IMR-90 (cell line): ENCODE measurements at regions not wholly inside any gene's neighbourhood (a gene's known extent, or its start where the extent isn't known, plus 50 kb on each side); places are given as distances from the start of the nearest gene placed in this dataset.

Source experiments
- ATAC-seq: fragments of 200-7000 bp; cut with Tn5 transposase; 2 replicates; pipeline ENCODE4 v1.9.1; 2020; ENCODE audit warnings: low read depth, mild to moderate bottlenecking, moderate library complexity
- BruUV-seq: library from RNA; stranded (reverse); fragments of 400-500 nt; replicated peaks from 2 replicates; lab custom pipeline; 2021; lab: Mats Ljungman, UMichigan
- CTCF ChIA-PET: fragments of 300-600 bp; formaldehyde crosslinking; extraction: SDS; loops from one replicate; lab custom pipeline; 2021; ENCODE audit warnings: antibody characterized with exemption; lab: Yijun Ruan, JAX
- POLR2A ChIA-PET: fragments of 300-600 bp; sonication (Branson Sonifier 250); formaldehyde crosslinking; loops from one replicate; lab custom pipeline; 2022; ENCODE audit warnings: antibody characterized with exemption; ENCODE audit not compliant: unreplicated experiment; lab: Charles Lee
- DNase-seq: peaks from one replicate; pipeline ENCODE4 v3.0.0; 2013
- H2AFZ ChIP-seq: replicated peaks from 2 replicates; pipeline ENCODE3; 2013; ENCODE audit warnings: low read length, mild to moderate bottlenecking; ENCODE audit not compliant: poor library complexity
- H2AK5ac ChIP-seq: 2 replicates; pipeline ENCODE4 v1.6.1; 2013; ENCODE audit warnings: low read depth, low read length, inconsistent platforms
- H2AK9ac ChIP-seq: replicated peaks from 2 replicates; pipeline ENCODE3; 2013; ENCODE audit warnings: mild to moderate bottlenecking, low read depth, low read length, moderate library complexity; ENCODE audit not compliant: poor library complexity
- H2BK120ac ChIP-seq: 2 replicates; pipeline ENCODE4 v1.6.1; 2013; ENCODE audit warnings: low read depth, low read length, inconsistent platforms
- H2BK15ac ChIP-seq: 3 replicates; pipeline ENCODE4 v1.6.1; 2013; ENCODE audit warnings: low read depth, low read length, inconsistent platforms
- H2BK20ac ChIP-seq: 2 replicates; pipeline ENCODE4 v1.6.1; 2013; ENCODE audit warnings: low read depth, mild to moderate bottlenecking, inconsistent platforms, low read length, moderate library complexity
- H2BK5ac ChIP-seq: 2 replicates; pipeline ENCODE4 v1.6.1; 2013; ENCODE audit warnings: mild to moderate bottlenecking, low read depth, low read length, inconsistent platforms; ENCODE audit not compliant: poor library complexity, severe bottlenecking
- H3K14ac ChIP-seq: replicated peaks from 2 replicates; pipeline ENCODE4 v1.6.1; 2013; ENCODE audit warnings: low read depth, low read length, inconsistent platforms
- H3K18ac ChIP-seq: 2 replicates; pipeline ENCODE4 v1.6.1; 2013; ENCODE audit warnings: low read depth, low read length, control low read depth
- H3K23ac ChIP-seq: 2 replicates; pipeline ENCODE4 v1.6.1; 2013; ENCODE audit warnings: low read depth, low read length, inconsistent platforms
- H3K27ac ChIP-seq: 2 replicates; pipeline ENCODE4 v1.5.1; 2013; ENCODE audit warnings: mild to moderate bottlenecking, control low read depth, low read length; ENCODE audit not compliant: insufficient read depth
- H3K27me3 ChIP-seq: 2 replicates; pipeline ENCODE4 v1.6.1; 2013; ENCODE audit warnings: low read length; ENCODE audit not compliant: control insufficient read depth, insufficient read depth
- H3K36me3 ChIP-seq: 2 replicates; pipeline ENCODE4 v1.6.1; 2013; ENCODE audit warnings: low read length, mixed read lengths; ENCODE audit not compliant: control insufficient read depth, insufficient read depth
- H3K4ac ChIP-seq: 2 replicates; pipeline ENCODE4 v1.6.1; 2013; ENCODE audit warnings: low read depth, low read length, inconsistent platforms
- H3K4me1 ChIP-seq: 2 replicates; pipeline ENCODE4 v1.6.1; 2013; ENCODE audit warnings: low read length, mixed read lengths; ENCODE audit not compliant: control insufficient read depth, insufficient read depth
- H3K4me2 ChIP-seq: 2 replicates; pipeline ENCODE4 v1.6.1; 2013; ENCODE audit warnings: low read depth, mild to moderate bottlenecking, control low read depth, low read length, moderate library complexity
- H3K4me3 ChIP-seq: 2 replicates; pipeline ENCODE4 v1.5.1; 2013; ENCODE audit warnings: low read depth, mild to moderate bottlenecking, control low read depth, low read length, moderate library complexity; ENCODE audit not compliant: insufficient read depth
- H3K56ac ChIP-seq: 2 replicates; pipeline ENCODE4 v1.6.1; 2013; ENCODE audit warnings: low read length, inconsistent platforms; ENCODE audit not compliant: insufficient read depth; ENCODE audit errors: extremely low read depth
- H3K79me1 ChIP-seq, 2 experiments: 2 replicates each; pipeline ENCODE4 v1.6.1; 2013; ENCODE audit warnings: low read length in 2 of 2, inconsistent platforms in 1 of 2, low read depth in 1 of 2
- H3K9ac ChIP-seq: 2 replicates; pipeline ENCODE4 v1.6.1; 2013; ENCODE audit warnings: low read depth, low read length, control low read depth
- H3K9me1 ChIP-seq: 2 replicates; pipeline ENCODE4 v1.6.1; 2013; ENCODE audit warnings: low read length, inconsistent platforms; ENCODE audit not compliant: insufficient read depth
- H3K9me3 ChIP-seq: 2 replicates; pipeline ENCODE4 v1.6.1; 2013; ENCODE audit warnings: low read length; ENCODE audit not compliant: control insufficient read depth, insufficient read depth
- H4K20me1 ChIP-seq: 2 replicates; pipeline ENCODE4 v1.6.1; 2013; ENCODE audit warnings: low read length, inconsistent platforms; ENCODE audit not compliant: insufficient read depth
- H4K5ac ChIP-seq: 2 replicates; pipeline ENCODE4 v1.6.1; 2013; ENCODE audit warnings: mild to moderate bottlenecking, low read depth, low read length, control low read depth
- H4K8ac ChIP-seq, 2 experiments: 2 replicates each; pipeline ENCODE4 v1.6.1; 2013; ENCODE audit warnings: low read depth in 2 of 2, low read length in 2 of 2, control low read depth in 1 of 2, inconsistent platforms in 1 of 2
- H4K91ac ChIP-seq: 2 replicates; pipeline ENCODE4 v1.6.1; 2013; ENCODE audit warnings: low read depth, low read length, inconsistent platforms; ENCODE audit not compliant: insufficient read depth
- BHLHE40 ChIP-seq: fragments of 150-350 bp; IDR thresholded peaks from 2 replicates; pipeline ENCODE4 v1.6.1; 2016; ENCODE audit warnings: mild to moderate bottlenecking, low read depth, low read length
- CEBPB ChIP-seq: IDR thresholded peaks from 2 replicates; pipeline ENCODE4 v1.6.1; 2012; ENCODE audit warnings: low read depth, low read length, improper control_type of control experiment
- CHD1 ChIP-seq: IDR thresholded peaks from 2 replicates; pipeline ENCODE4 v1.6.1; 2012; ENCODE audit warnings: low read depth, low read length, improper control_type of control experiment
- CTCF ChIP-seq: conservative IDR thresholded peaks from 2 replicates; pipeline ENCODE4 v1.5.1; 2012; ENCODE audit warnings: mild to moderate bottlenecking, low read depth, low read length, improper control_type of control experiment
- FOS ChIP-seq: fragments of 150-350 bp; IDR thresholded peaks from 2 replicates; pipeline ENCODE4 v1.6.1; 2016; ENCODE audit warnings: low read depth, low read length
- MAFK ChIP-seq: IDR thresholded peaks from 2 replicates; pipeline ENCODE4 v1.6.1; 2012; ENCODE audit warnings: low read depth, low read length, improper control_type of control experiment
- MAZ ChIP-seq: IDR thresholded peaks from 2 replicates; pipeline ENCODE4 v1.6.1; 2012; ENCODE audit warnings: low read depth, mild to moderate bottlenecking, low read length, improper control_type of control experiment, moderate library complexity, borderline replicate concordance
- MXI1 ChIP-seq: IDR thresholded peaks from 2 replicates; pipeline ENCODE4 v1.6.1; 2012; ENCODE audit warnings: low read depth, mild to moderate bottlenecking, low read length, moderate library complexity, borderline replicate concordance
- NFE2L2 ChIP-seq: fragments of 150-350 bp; IDR thresholded peaks from 2 replicates; pipeline ENCODE4 v1.6.1; 2016; ENCODE audit warnings: low read depth, mild to moderate bottlenecking, low read length
- POLR2A ChIP-seq: IDR thresholded peaks from 2 replicates; pipeline ENCODE4 v1.6.1; 2012; ENCODE audit warnings: mild to moderate bottlenecking, low read depth, low read length
- RAD21 ChIP-seq: IDR thresholded peaks from 2 replicates; pipeline ENCODE4 v1.6.1; 2012; ENCODE audit warnings: low read length, improper control_type of control experiment
- RCOR1 ChIP-seq: IDR thresholded peaks from 2 replicates; pipeline ENCODE4 v1.6.1; 2012; ENCODE audit warnings: mild to moderate bottlenecking, low read length, improper control_type of control experiment; ENCODE audit not compliant: insufficient replicate concordance
- RFX5 ChIP-seq: IDR thresholded peaks from 2 replicates; pipeline ENCODE4 v1.8.0; 2012; ENCODE audit warnings: low read depth, mild to moderate bottlenecking, low read length, moderate library complexity
- SMC3 ChIP-seq: fragments of 150-350 bp; IDR thresholded peaks from 2 replicates; pipeline ENCODE4 v1.6.1; 2016; ENCODE audit warnings: low read depth, mild to moderate bottlenecking, antibody characterized with exemption, low read length, moderate library complexity
- USF2 ChIP-seq: fragments of 150-350 bp; IDR thresholded peaks from 2 replicates; pipeline ENCODE4 v1.6.1; 2017; ENCODE audit warnings: mild to moderate bottlenecking, antibody characterized with exemption, low read length, low read depth
- WGBS, 2 experiments: methylation state at CpG; one replicate each; pipeline versions ENCODE4 v1.1.5 to v1.1.7; 2013; ENCODE audit warnings: missing lambda C conversion rate in 2 of 2; ENCODE audit not compliant: insufficient read length in 1 of 2; ENCODE audit errors: extremely low coverage in 2 of 2; 5-methylcytosine and 5-hydroxymethylcytosine counted together
- dilution Hi-C: fragments of 300-500 bp; cut with HindIII; formaldehyde crosslinking; loops from one replicate; pipeline ENCODE4 v1.14.3; 2018; ENCODE audit warnings: low sequenced_read_pairs; ENCODE audit not compliant: unreplicated experiment
- in situ Hi-C: fragments of 300-500 bp; cut with MboI; formaldehyde crosslinking; loops from 3 replicates; pipeline ENCODE4 v1.14.3; 2019; ENCODE audit warnings: low sequenced_read_pairs, inconsistent platforms, mixed read lengths
- intact Hi-C: fragments of 100-400 bp; cut with micrococcal nuclease; formaldehyde crosslinking; loops from 2 replicates; pipeline ENCODE4 v1.10.0; 2022

- H3K9me3 ChIP-seq: no peaks in the 10 kb centered on the region
- H3K4me3 ChIP-seq: no peak overlapping the region
- H2BK5ac ChIP-seq: no peak overlapping the region
- H3K4me2 ChIP-seq: no peak overlapping the region
- ChIA-PET POLR2A (no interaction called here), CTCF (no interaction called here)
- no peak overlapping the region for H2BK120ac ChIP-seq
- in situ Hi-C loops: no loop called here
- dilution Hi-C loops: no loop called here
- H3K27me3 ChIP-seq: no peaks in the 10 kb centered on the region
- intact Hi-C loops: no loop called here
- DNase-seq: no peak
- no peak overlapping the region for H3K14ac ChIP-seq
- peaks cover 16% of the 10 kb centered on the region for H3K36me3 ChIP-seq
- WGBS, 2 experiments: 73% methylated on average over 14 of the region's 21 CpGs; no CpG with 5 or more reads in 1 of the 2 experiments
- H2BK20ac ChIP-seq: no peak overlapping the region
- H2AK5ac ChIP-seq: no peak overlapping the region
- H4K5ac ChIP-seq: no peak overlapping the region
- H4K20me1 ChIP-seq: no peaks in the 10 kb centered on the region; the same call in 1 of the 2 replicates
- H4K8ac ChIP-seq: no peak overlapping the region
- H2AFZ ChIP-seq: peak overlapping the region; percentile 56
- BruUV-seq: no TSS peak
- no peak overlapping the region for H3K23ac ChIP-seq
- no peaks in the 10 kb centered on the region for H3K79me1 ChIP-seq
- no peak overlapping the region for H4K91ac ChIP-seq
- H3K4me1 ChIP-seq: no peaks in the 10 kb centered on the region
- H3K27ac ChIP-seq: no peak overlapping the region
- H2AK9ac ChIP-seq: no peak overlapping the region
- no peak overlapping the region for H2BK15ac ChIP-seq
- no peak overlapping the region for H3K9ac ChIP-seq
- no peak overlapping the region for H3K4ac ChIP-seq
- ATAC-seq: no peak
- H3K18ac ChIP-seq: no peak overlapping the region
- H3K9me1 ChIP-seq: no peaks in the 10 kb centered on the region; the same call in 1 of the 2 replicates
- no peak overlapping the region for H3K56ac ChIP-seq
- no peak for TF ChIP-seq USF2
- no peak for TF ChIP-seq RCOR1
- no peak for TF ChIP-seq RAD21
- no peak for TF ChIP-seq RFX5
- no peak for TF ChIP-seq POLR2A
- TF ChIP-seq MAFK: no peak
- no peak for TF ChIP-seq CHD1
- no peak for TF ChIP-seq FOS
- no peak for TF ChIP-seq NFE2L2
- no peak for TF ChIP-seq SMC3
- TF ChIP-seq MAZ: no peak
- TF ChIP-seq CEBPB: no peak
- TF ChIP-seq BHLHE40: no peak
- TF ChIP-seq CTCF: no peak
- TF ChIP-seq MXI1: no peak
Observed at GRCh38 chr11:71108013-71108865, 144.1 kb downstream of the SHANK2 start.
